ENCODE measurements at regions not wholly inside any gene's neighbourhood (a gene's known extent, or its start where the extent isn't known, plus 50 kb on each side); places are given as distances from the start of the nearest gene placed in this dataset.
A peak's percentile ranks its signal among the peaks of the same experiment; 100 is the strongest.
"Not testable (repeated sequence)": the region's sequence is repeated elsewhere in the genome, so short reads cannot be mapped to it uniquely, and the experiment has no call there.

DNA sequence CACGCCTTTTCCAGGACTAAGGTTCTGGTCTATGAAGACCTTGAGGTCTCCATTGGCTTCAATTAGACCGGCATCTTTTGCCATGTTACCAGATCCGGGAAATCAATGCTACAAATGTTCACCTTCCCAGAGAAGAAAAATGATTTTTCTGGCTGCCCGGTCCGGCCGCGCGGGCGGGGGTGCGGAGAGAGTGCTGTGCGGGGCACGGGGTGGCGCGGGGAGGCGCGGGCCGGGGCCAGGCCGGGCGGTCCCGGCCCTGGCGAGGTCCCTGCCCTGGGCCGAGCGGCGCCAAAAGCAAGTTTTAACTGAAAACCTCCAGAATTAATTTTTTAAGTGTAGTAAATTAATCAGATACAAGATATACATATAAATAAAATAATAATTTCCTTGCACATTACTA, 128.2 kb downstream of the MINAR1 start:
- CTCF ChIA-PET, result no interaction called here
- WGBS (ENCODE audit: insufficient coverage), result 96% methylated on average over 10 of the region's 24 CpGs
- H3K27me3 ChIP-seq (replicated peaks in 2 of 5; ENCODE audit: control insufficient read depth in 4 of 5, insufficient read depth in 5 of 5, low read length in 4 of 5), result peaks cover 0 to 14% (median 4%) of the 10 kb centered on the region in 5 experiments
- no peak for DNase-seq
- no peak overlapping the region for H3K27ac ChIP-seq (ENCODE audit: insufficient read depth in 1 of 2, low read depth in 1 of 2, low read length in 2 of 2, poor library complexity in 1 of 2, severe bottlenecking in 2 of 2)
- H3K4me1 ChIP-seq (ENCODE audit: control extremely low read depth in 1 of 4, control insufficient read depth in 4 of 4, insufficient read depth in 4 of 4, low read length in 3 of 4), result peaks cover 0 to 3% (median 0%) of the 10 kb centered on the region in 4 experiments
- POLR2A ChIA-PET, result no interaction called here
- H3K4me3 ChIP-seq (ENCODE audit: control insufficient read depth in 1 of 7, extremely low read depth in 1 of 7, insufficient read depth in 4 of 7, low read depth in 2 of 7, low read length in 6 of 7), result no peak overlapping the region
- no peaks in the 10 kb centered on the region for H3K9me3 ChIP-seq (ENCODE audit: control extremely low read depth in 1 of 5, control insufficient read depth in 4 of 5, insufficient read depth in 2 of 5, low read depth in 1 of 5, low read length in 4 of 5)
- no peaks in the 10 kb centered on the region for H3K36me3 ChIP-seq (ENCODE audit: control insufficient read depth in 4 of 4, insufficient read depth in 4 of 4, low read length in 3 of 4)

DNA sequence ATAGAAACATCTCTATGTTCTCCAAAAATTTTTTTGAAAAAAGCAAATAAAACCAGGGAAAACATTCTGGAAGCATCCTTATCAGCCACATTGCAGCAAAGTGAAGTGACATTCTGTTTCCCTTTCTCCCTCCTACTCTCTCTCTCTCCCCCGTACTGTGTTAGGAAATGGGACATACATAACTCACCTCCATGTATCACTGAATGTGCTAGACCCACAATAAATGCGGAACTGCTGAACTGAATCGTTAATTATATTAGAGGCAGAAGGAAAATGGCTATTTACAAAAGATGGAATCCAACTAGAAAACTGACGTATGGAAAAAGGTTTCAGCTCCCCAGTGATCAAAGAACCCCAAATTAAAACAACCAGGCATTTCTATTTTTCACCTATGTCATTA, 129.8 kb downstream of the MINAR1 start:
- CTCF ChIA-PET, result no interaction called here
- WGBS (ENCODE audit: insufficient coverage), result 20% methylated on average over 1 of the region's 4 CpGs
- DNase-seq, result peak in 2 of 3 donors; percentile 1
- peaks cover 0 to under 1% (median 0%) of the 10 kb centered on the region in 5 experiments for H3K9me3 ChIP-seq (ENCODE audit: control extremely low read depth in 1 of 5, control insufficient read depth in 4 of 5, insufficient read depth in 2 of 5, low read depth in 1 of 5, low read length in 4 of 5)
- peaks cover 0 to 3% (median 0%) of the 10 kb centered on the region in 4 experiments for H3K4me1 ChIP-seq (ENCODE audit: control extremely low read depth in 1 of 4, control insufficient read depth in 4 of 4, insufficient read depth in 4 of 4, low read length in 3 of 4)
- POLR2A ChIA-PET, result no interaction called here
- H3K27me3 ChIP-seq (replicated peaks in 2 of 5; ENCODE audit: control insufficient read depth in 4 of 5, insufficient read depth in 5 of 5, low read length in 4 of 5), result peaks cover 0 to 13% (median 4%) of the 10 kb centered on the region in 5 experiments
- H3K4me3 ChIP-seq (ENCODE audit: control insufficient read depth in 1 of 7, extremely low read depth in 1 of 7, insufficient read depth in 4 of 7, low read depth in 2 of 7, low read length in 6 of 7), result peak overlapping the region in 2 of 7 experiments; percentile 13 to 45
- H3K36me3 ChIP-seq (ENCODE audit: control insufficient read depth in 4 of 4, insufficient read depth in 4 of 4, low read length in 3 of 4), result no peaks in the 10 kb centered on the region
- H3K27ac ChIP-seq (ENCODE audit: insufficient read depth in 1 of 2, low read depth in 1 of 2, low read length in 2 of 2, poor library complexity in 1 of 2, severe bottlenecking in 2 of 2), result no peak overlapping the region

DNA sequence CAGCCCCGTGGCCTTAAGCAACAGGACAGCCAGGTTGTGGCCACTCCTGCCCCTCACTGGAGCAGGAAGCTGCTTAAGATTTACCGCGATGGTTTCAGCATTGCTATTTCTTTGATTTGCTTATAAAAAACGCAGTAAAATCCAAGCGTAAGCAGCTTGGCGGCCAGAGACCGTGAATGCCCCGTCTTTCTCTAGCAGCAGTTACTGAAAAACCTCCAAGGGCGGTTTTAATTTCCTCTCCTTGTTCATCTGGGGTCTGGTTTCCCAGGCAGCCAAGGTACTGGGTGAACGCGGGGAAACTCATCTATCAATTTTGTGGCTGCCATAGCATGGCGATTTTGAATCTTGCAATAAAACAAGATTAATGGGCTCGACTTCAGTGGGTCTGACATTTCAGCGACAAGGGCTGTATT, 130.3 kb downstream of the MINAR1 start:
- Histone ChIP-seq H3K27me3 (replicated peaks in 2 of 5; ENCODE audit: control insufficient read depth in 4 of 5, insufficient read depth in 5 of 5, low read length in 4 of 5) (peaks cover 0 to 13% (median 4%) of the 10 kb centered on the region in 5 experiments), H3K9me3 (ENCODE audit: control extremely low read depth in 1 of 5, control insufficient read depth in 4 of 5, insufficient read depth in 2 of 5, low read depth in 1 of 5, low read length in 4 of 5) (peaks cover 0 to 4% (median 0%) of the 10 kb centered on the region in 5 experiments), H3K27ac (ENCODE audit: insufficient read depth in 1 of 2, low read depth in 1 of 2, low read length in 2 of 2, poor library complexity in 1 of 2, severe bottlenecking in 2 of 2) (no peak overlapping the region), H3K4me3 (ENCODE audit: control insufficient read depth in 1 of 7, extremely low read depth in 1 of 7, insufficient read depth in 4 of 7, low read depth in 2 of 7, low read length in 6 of 7) (peak overlapping the region in 2 of 7 experiments; percentile 13 to 45), H3K4me1 (ENCODE audit: control extremely low read depth in 1 of 4, control insufficient read depth in 4 of 4, insufficient read depth in 4 of 4, low read length in 3 of 4) (peaks cover 0 to 3% (median 0%) of the 10 kb centered on the region in 4 experiments), H3K36me3 (ENCODE audit: control insufficient read depth in 4 of 4, insufficient read depth in 4 of 4, low read length in 3 of 4) (no peaks in the 10 kb centered on the region)
- no peak for DNase-seq
- WGBS (ENCODE audit: insufficient coverage), result 83% methylated on average over 14 of the region's 14 CpGs
- ChIA-PET POLR2A (no interaction called here), CTCF (no interaction called here)

DNA sequence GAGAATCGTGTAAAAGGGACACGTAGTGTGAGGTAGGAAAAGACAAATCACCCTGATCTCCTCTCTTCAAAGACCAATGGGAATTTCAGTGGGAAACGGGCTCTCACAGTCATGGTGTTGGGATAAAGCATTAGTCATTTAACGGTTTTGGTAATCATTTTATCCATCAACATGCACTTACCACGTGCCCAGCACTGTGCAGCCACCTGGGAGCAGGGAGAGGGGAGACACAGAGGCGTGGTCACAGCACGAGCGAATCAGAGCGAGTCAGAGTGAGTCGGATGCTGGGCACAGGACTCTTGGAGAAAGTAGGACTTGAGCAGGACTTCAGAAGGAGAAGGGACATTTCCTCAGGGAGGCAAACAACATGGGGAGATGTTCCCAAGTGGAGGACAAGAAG, 130.8 kb downstream of the MINAR1 start:
- H3K4me3 ChIP-seq (ENCODE audit: control insufficient read depth in 1 of 7, extremely low read depth in 1 of 7, insufficient read depth in 4 of 7, low read depth in 2 of 7, low read length in 6 of 7), result no peak overlapping the region
- CTCF ChIA-PET, result no interaction called here

DNA sequence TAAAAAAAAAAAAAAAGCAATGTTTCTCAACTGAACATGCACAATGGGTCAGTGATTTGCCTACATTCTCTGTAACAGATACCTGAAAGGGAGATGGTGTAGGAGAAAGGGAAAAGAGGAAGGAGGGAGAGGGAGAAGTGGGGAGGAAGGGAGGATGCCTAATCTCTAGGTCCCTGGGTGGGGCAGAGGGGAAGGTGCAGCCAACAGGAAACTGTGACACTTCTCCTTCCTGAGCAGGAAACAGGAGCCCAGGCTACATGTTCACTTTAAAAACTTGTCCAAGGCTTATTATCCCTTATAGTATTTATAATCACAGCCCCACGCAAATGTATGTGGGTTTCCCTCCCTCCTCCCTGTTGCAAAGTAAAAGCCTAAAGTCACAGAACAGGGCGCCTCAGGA, 137.9 kb downstream of the MINAR1 start:
- WGBS (ENCODE audit: insufficient coverage), result no CpG with 5 or more reads among the region's 2 CpGs

More for the DNA sequence above, 130.8 kb downstream of the MINAR1 start:
- POLR2A ChIA-PET, result no interaction called here
- no peak for DNase-seq
- peaks cover 0 to 8% (median 2%) of the 10 kb centered on the region in 5 experiments for H3K9me3 ChIP-seq (ENCODE audit: control extremely low read depth in 1 of 5, control insufficient read depth in 4 of 5, insufficient read depth in 2 of 5, low read depth in 1 of 5, low read length in 4 of 5)
- peaks cover 0 to 3% (median 0%) of the 10 kb centered on the region in 4 experiments for H3K4me1 ChIP-seq (ENCODE audit: control extremely low read depth in 1 of 4, control insufficient read depth in 4 of 4, insufficient read depth in 4 of 4, low read length in 3 of 4)
- H3K27ac ChIP-seq (ENCODE audit: insufficient read depth in 1 of 2, low read depth in 1 of 2, low read length in 2 of 2, poor library complexity in 1 of 2, severe bottlenecking in 2 of 2), result no peak overlapping the region
- no peaks in the 10 kb centered on the region for H3K36me3 ChIP-seq (ENCODE audit: control insufficient read depth in 4 of 4, insufficient read depth in 4 of 4, low read length in 3 of 4)
- 96% methylated on average over 8 of the region's 10 CpGs for WGBS (ENCODE audit: insufficient coverage)
- H3K27me3 ChIP-seq (replicated peaks in 2 of 5; ENCODE audit: control insufficient read depth in 4 of 5, insufficient read depth in 5 of 5, low read length in 4 of 5), result peaks cover 0 to 13% (median 4%) of the 10 kb centered on the region in 5 experiments

DNA sequence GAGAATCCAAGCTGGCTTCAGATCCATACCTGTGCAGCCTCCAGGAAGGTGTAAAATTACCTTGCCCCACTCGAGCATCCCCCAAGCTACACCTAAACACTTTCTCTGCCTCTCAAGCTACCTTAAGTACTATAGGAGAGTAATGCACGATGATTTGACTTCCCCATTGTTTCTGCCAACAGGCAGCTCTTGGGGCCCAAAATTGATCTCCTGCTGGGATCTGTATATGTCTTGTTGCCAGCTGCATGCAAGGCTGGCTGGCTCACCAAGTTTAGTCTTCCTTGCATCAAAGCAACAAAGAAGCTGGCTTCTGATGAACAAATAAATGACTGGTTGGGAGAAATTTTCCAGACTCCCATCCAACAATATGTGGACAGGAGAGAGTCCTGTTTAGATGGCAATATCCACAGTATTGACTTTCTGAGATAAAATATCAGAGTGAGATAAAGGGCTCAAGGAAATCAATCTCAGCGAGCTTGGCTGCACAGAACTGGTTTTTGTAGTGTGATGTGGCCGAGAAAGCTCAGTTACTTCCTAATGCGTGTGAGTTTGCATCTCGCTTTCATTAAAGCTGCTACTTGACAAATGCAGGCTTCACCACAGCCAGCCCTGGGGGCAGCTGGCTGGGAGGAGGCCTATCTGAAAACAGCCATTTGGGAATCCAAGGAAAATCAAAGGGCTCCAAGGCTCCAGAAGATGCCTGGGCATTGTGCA, 140.7 kb downstream of the MINAR1 start:
- Histone ChIP-seq H3K27me3 (replicated peaks in 2 of 5; ENCODE audit: control insufficient read depth in 4 of 5, insufficient read depth in 5 of 5, low read length in 4 of 5) (peaks cover 0 to 9% (median 4%) of the 10 kb centered on the region in 5 experiments), H3K27ac (ENCODE audit: insufficient read depth in 1 of 2, low read depth in 1 of 2, low read length in 2 of 2, poor library complexity in 1 of 2, severe bottlenecking in 2 of 2) (no peak overlapping the region), H3K9me3 (ENCODE audit: control extremely low read depth in 1 of 5, control insufficient read depth in 4 of 5, insufficient read depth in 2 of 5, low read depth in 1 of 5, low read length in 4 of 5) (peaks cover 0 to 7% (median 3%) of the 10 kb centered on the region in 5 experiments), H3K4me1 (ENCODE audit: control extremely low read depth in 1 of 4, control insufficient read depth in 4 of 4, insufficient read depth in 4 of 4, low read length in 3 of 4) (no peaks in the 10 kb centered on the region), H3K4me3 (ENCODE audit: control insufficient read depth in 1 of 7, extremely low read depth in 1 of 7, insufficient read depth in 4 of 7, low read depth in 2 of 7, low read length in 6 of 7) (no peak overlapping the region), H3K36me3 (ENCODE audit: control insufficient read depth in 4 of 4, insufficient read depth in 4 of 4, low read length in 3 of 4) (no peaks in the 10 kb centered on the region)
- 96% methylated on average over 5 of the region's 6 CpGs for WGBS (ENCODE audit: insufficient coverage)
- CTCF ChIA-PET, result no interaction called here
- POLR2A ChIA-PET, result no interaction called here
- DNase-seq, result no peak

More for the DNA sequence above, 137.9 kb downstream of the MINAR1 start:
- no peak for DNase-seq
- Histone ChIP-seq H3K4me1 (ENCODE audit: control extremely low read depth in 1 of 4, control insufficient read depth in 4 of 4, insufficient read depth in 4 of 4, low read length in 3 of 4) (no peaks in the 10 kb centered on the region), H3K36me3 (ENCODE audit: control insufficient read depth in 4 of 4, insufficient read depth in 4 of 4, low read length in 3 of 4) (no peaks in the 10 kb centered on the region), H3K27ac (ENCODE audit: insufficient read depth in 1 of 2, low read depth in 1 of 2, low read length in 2 of 2, poor library complexity in 1 of 2, severe bottlenecking in 2 of 2) (no peak overlapping the region), H3K9me3 (ENCODE audit: control extremely low read depth in 1 of 5, control insufficient read depth in 4 of 5, insufficient read depth in 2 of 5, low read depth in 1 of 5, low read length in 4 of 5) (peaks cover 0 to 15% (median 4%) of the 10 kb centered on the region in 5 experiments), H3K27me3 (replicated peaks in 2 of 5; ENCODE audit: control insufficient read depth in 4 of 5, insufficient read depth in 5 of 5, low read length in 4 of 5) (peaks cover 0 to 4% (median 0%) of the 10 kb centered on the region in 5 experiments), H3K4me3 (ENCODE audit: control insufficient read depth in 1 of 7, extremely low read depth in 1 of 7, insufficient read depth in 4 of 7, low read depth in 2 of 7, low read length in 6 of 7) (no peak overlapping the region)
- CTCF ChIA-PET, result no interaction called here
- POLR2A ChIA-PET, result no interaction called here

DNA sequence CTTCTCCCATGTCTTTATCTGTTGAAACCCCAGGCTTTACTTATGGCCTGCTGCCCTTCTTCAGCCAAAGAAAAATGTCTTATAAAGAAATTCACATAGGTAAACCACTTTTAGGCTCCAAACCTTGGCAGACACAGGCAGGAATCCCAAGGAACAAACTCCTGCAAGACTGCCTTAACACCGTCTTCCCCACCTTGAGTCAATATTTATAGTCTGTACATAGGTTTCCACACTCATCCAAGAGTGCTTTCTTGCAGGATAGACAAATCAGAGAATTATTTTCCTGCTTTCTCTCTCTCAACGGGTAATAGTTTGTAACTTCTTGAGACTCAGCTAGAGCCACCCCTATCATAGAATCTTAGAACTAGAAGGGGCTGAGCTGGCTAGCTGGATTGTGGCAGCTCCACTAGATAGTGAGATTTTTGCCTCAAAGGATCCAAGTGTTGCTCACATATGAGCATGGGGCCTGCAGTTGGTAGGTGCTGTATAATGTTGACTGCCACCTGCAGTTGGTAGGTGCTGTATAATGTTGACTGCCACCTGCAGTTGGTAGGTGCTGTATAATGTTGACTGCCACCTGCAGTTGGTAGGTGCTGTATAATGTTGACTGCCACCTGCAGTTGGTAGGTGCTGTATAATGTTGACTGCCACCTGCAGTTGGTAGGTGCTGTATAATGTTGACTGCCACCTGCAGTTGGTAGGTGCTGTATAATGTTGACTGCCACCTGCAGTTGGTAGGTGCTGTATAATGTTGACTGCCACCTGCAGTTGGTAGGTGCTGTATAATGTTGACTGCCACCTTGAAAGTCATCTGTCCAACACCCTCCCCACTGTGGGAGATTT, 142.5 kb downstream of the MINAR1 start:
- peaks cover under 1 to 13% (median 5%) of the 10 kb centered on the region in 5 experiments for H3K27me3 ChIP-seq (replicated peaks in 2 of 5; ENCODE audit: control insufficient read depth in 4 of 5, insufficient read depth in 5 of 5, low read length in 4 of 5)
- CTCF ChIA-PET; H3K9me3 ChIP-seq (ENCODE audit: control extremely low read depth in 1 of 5, control insufficient read depth in 4 of 5, insufficient read depth in 2 of 5, low read depth in 1 of 5, low read length in 4 of 5); H3K27ac ChIP-seq (ENCODE audit: insufficient read depth in 1 of 2, low read depth in 1 of 2, low read length in 2 of 2, poor library complexity in 1 of 2, severe bottlenecking in 2 of 2); H3K36me3 ChIP-seq (ENCODE audit: control insufficient read depth in 4 of 4, insufficient read depth in 4 of 4, low read length in 3 of 4); DNase-seq; H3K4me1 ChIP-seq (ENCODE audit: control extremely low read depth in 1 of 4, control insufficient read depth in 4 of 4, insufficient read depth in 4 of 4, low read length in 3 of 4); H3K4me3 ChIP-seq (ENCODE audit: control insufficient read depth in 1 of 7, extremely low read depth in 1 of 7, insufficient read depth in 4 of 7, low read depth in 2 of 7, low read length in 6 of 7); POLR2A ChIA-PET: not testable (repeated sequence)
- WGBS (ENCODE audit: insufficient coverage), result no CpG with 5 or more reads among the region's 2 CpGs
